ENCODE measurements at regions not wholly inside any gene's neighbourhood (a gene's known extent, or its start where the extent isn't known, plus 50 kb on each side); places are given as distances from the start of the nearest gene placed in this dataset.

GRCh38 chr5:54804086-54804485 lies 181.3 kb downstream of the ESM1 start:
- Histone ChIP-seq H3K36me3 (ENCODE audit: insufficient read depth, low read length) (no peaks in the 10 kb centered on the region), H3K4me1 (ENCODE audit: insufficient read depth, low read length) (no peaks in the 10 kb centered on the region), H3K9me3 (ENCODE audit: control insufficient read depth in 1 of 2, low read length in 2 of 2) (no peaks in the 10 kb centered on the region), H3K27me3 (ENCODE audit: insufficient read depth, low read length) (no peaks in the 10 kb centered on the region), H3K27ac (ENCODE audit: low read depth, low read length) (no peak overlapping the region), H3K4me3 (ENCODE audit: low read length in 2 of 2) (no peak overlapping the region)
- Mint-ChIP-seq H3K9me3 (peaks cover 0 to 7% (median 0%) of the 10 kb centered on the region in 8 donors), H3K27me3 (no peaks in the 10 kb centered on the region), H3K27ac (no peak overlapping the region), H3K36me3 (no peaks in the 10 kb centered on the region), H3K4me1 (no peaks in the 10 kb centered on the region), H3K4me3 (no peak overlapping the region)
- intact Hi-C loops (cut with micrococcal nuclease), result no loop called here
- no peak for DNase-seq
- ChIA-PET CTCF (ENCODE audit: partially characterized antibody) (no interaction called here), POLR2A (ENCODE audit: partially characterized antibody) (no interaction called here)

GRCh38 chr5:54803471-54804011 lies 181.9 kb downstream of the ESM1 start:
- Histone ChIP-seq H3K27ac (ENCODE audit: low read depth, low read length) (no peak overlapping the region), H3K4me1 (ENCODE audit: insufficient read depth, low read length) (no peaks in the 10 kb centered on the region), H3K4me3 (ENCODE audit: low read length in 2 of 2) (no peak overlapping the region), H3K9me3 (ENCODE audit: control insufficient read depth in 1 of 2, low read length in 2 of 2) (no peaks in the 10 kb centered on the region), H3K27me3 (ENCODE audit: insufficient read depth, low read length) (no peaks in the 10 kb centered on the region), H3K36me3 (ENCODE audit: insufficient read depth, low read length) (no peaks in the 10 kb centered on the region)
- Mint-ChIP-seq H3K9me3 (peaks cover 0 to 2% (median 0%) of the 10 kb centered on the region in 8 donors), H3K4me1 (no peaks in the 10 kb centered on the region), H3K27me3 (no peaks in the 10 kb centered on the region), H3K36me3 (no peaks in the 10 kb centered on the region), H3K27ac (no peak overlapping the region), H3K4me3 (no peak overlapping the region)
- ChIA-PET POLR2A (ENCODE audit: partially characterized antibody) (no interaction called here), CTCF (ENCODE audit: partially characterized antibody) (no interaction called here)
- DNase-seq, result no peak
- intact Hi-C loops (cut with micrococcal nuclease), result no loop called here

- no peak for DNase-seq
- Histone ChIP-seq H3K27me3 (ENCODE audit: insufficient read depth, low read length) (no peaks in the 10 kb centered on the region), H3K9me3 (ENCODE audit: control insufficient read depth in 1 of 2, low read length in 2 of 2) (no peaks in the 10 kb centered on the region), H3K4me3 (ENCODE audit: low read length in 2 of 2) (no peak overlapping the region), H3K27ac (ENCODE audit: low read depth, low read length) (no peak overlapping the region), H3K4me1 (ENCODE audit: insufficient read depth, low read length) (peaks cover 7% of the 10 kb centered on the region), H3K36me3 (ENCODE audit: insufficient read depth, low read length) (no peaks in the 10 kb centered on the region)
- H3K4me1 Mint-ChIP-seq, result peaks cover 6 to 11% (median 6%) of the 10 kb centered on the region in 4 donors
- H3K27ac Mint-ChIP-seq, result no peak overlapping the region
- intact Hi-C loops (cut with micrococcal nuclease), result no loop called here
- no peaks in the 10 kb centered on the region for H3K36me3 Mint-ChIP-seq
- H3K9me3 Mint-ChIP-seq, result peaks cover 0 to 2% (median 0%) of the 10 kb centered on the region in 8 donors
- peaks cover 0 to 4% of the 10 kb centered on the region in 2 donors for H3K27me3 Mint-ChIP-seq
- POLR2A ChIA-PET (ENCODE audit: partially characterized antibody), result no interaction called here
- CTCF ChIA-PET (ENCODE audit: partially characterized antibody), result no interaction called here
- H3K4me3 Mint-ChIP-seq, result no peak overlapping the region
Observed at GRCh38 chr5:54799645-54800044, 185.7 kb downstream of the ESM1 start.

- no peak for DNase-seq
- Histone ChIP-seq H3K27ac (ENCODE audit: low read depth, low read length) (no peak overlapping the region), H3K4me1 (ENCODE audit: insufficient read depth, low read length) (peaks cover 16% of the 10 kb centered on the region), H3K9me3 (ENCODE audit: control insufficient read depth in 1 of 2, low read length in 2 of 2) (no peaks in the 10 kb centered on the region), H3K36me3 (ENCODE audit: insufficient read depth, low read length) (no peaks in the 10 kb centered on the region), H3K4me3 (ENCODE audit: low read length in 2 of 2) (no peak overlapping the region), H3K27me3 (ENCODE audit: insufficient read depth, low read length) (no peaks in the 10 kb centered on the region)
- H3K9me3 Mint-ChIP-seq, result peaks cover 0 to 3% (median 0%) of the 10 kb centered on the region in 8 donors
- intact Hi-C loops (cut with micrococcal nuclease), result no loop called here
- peaks cover 11 to 24% (median 17%) of the 10 kb centered on the region in 4 donors for H3K4me1 Mint-ChIP-seq
- peaks cover 0 to 4% of the 10 kb centered on the region in 2 donors for H3K27me3 Mint-ChIP-seq
- H3K4me3 Mint-ChIP-seq, result no peak overlapping the region
- CTCF ChIA-PET (ENCODE audit: partially characterized antibody), result interaction anchor here (0.6 to 1.8 kb wide), 6 partner anchors 48 to 279 kb away, joined by 3 to 5 read pairs (median 4); partner anchors contain the start of gene SNX18
- POLR2A ChIA-PET (ENCODE audit: partially characterized antibody), result interaction anchor here (1.1 to 1.6 kb wide), 3 partner anchors 12 to 278 kb away, joined by 3 to 4 read pairs (median 3); partner anchors contain the start of gene SNX18
- H3K27ac Mint-ChIP-seq, result no peak overlapping the region
- no peaks in the 10 kb centered on the region for H3K36me3 Mint-ChIP-seq
Observed at GRCh38 chr5:54795777-54796176, 189.6 kb downstream of the ESM1 start.

GRCh38 chr5:54795284-54795683 lies 190.1 kb downstream of the ESM1 start:
- Mint-ChIP-seq H3K4me1 (peaks cover 11 to 24% (median 17%) of the 10 kb centered on the region in 4 donors), H3K27ac (no peak overlapping the region), H3K4me3 (peak overlapping the region in 1 of 8 donors; percentile 6), H3K9me3 (peaks cover 0 to 8% (median 0%) of the 10 kb centered on the region in 8 donors), H3K36me3 (no peaks in the 10 kb centered on the region), H3K27me3 (peaks cover 0 to 4% of the 10 kb centered on the region in 2 donors)
- Histone ChIP-seq H3K36me3 (ENCODE audit: insufficient read depth, low read length) (no peaks in the 10 kb centered on the region), H3K9me3 (ENCODE audit: control insufficient read depth in 1 of 2, low read length in 2 of 2) (no peaks in the 10 kb centered on the region), H3K4me1 (ENCODE audit: insufficient read depth, low read length) (peaks cover 16% of the 10 kb centered on the region), H3K27me3 (ENCODE audit: insufficient read depth, low read length) (no peaks in the 10 kb centered on the region), H3K4me3 (ENCODE audit: low read length in 2 of 2) (no peak overlapping the region), H3K27ac (ENCODE audit: low read depth, low read length) (no peak overlapping the region)
- CTCF ChIA-PET (ENCODE audit: partially characterized antibody), result interaction anchor here (1.2 to 1.8 kb wide), 5 partner anchors 49 to 279 kb away, joined by 3 to 5 read pairs (median 5); partner anchors contain the start of gene SNX18
- POLR2A ChIA-PET (ENCODE audit: partially characterized antibody), result interaction anchor here (0.9 to 1.6 kb wide), 5 partner anchors 12 to 278 kb away, joined by 3 to 4 read pairs (median 3); partner anchors contain the start of gene SNX18
- no peak for DNase-seq
- intact Hi-C loops (cut with micrococcal nuclease), result no loop called here

GRCh38 chr5:54794135-54794975 lies 191.0 kb downstream of the ESM1 start:
- H3K4me3 ChIP-seq (ENCODE audit: low read length in 2 of 2), result no peak overlapping the region
- POLR2A ChIA-PET (ENCODE audit: partially characterized antibody), result interaction anchor here (0.8 to 1.4 kb wide), 4 partner anchors 48 to 277 kb away, joined by 3 to 4 read pairs (median 4); partner anchors contain the start of gene SNX18
- H3K36me3 Mint-ChIP-seq, result no peaks in the 10 kb centered on the region
- H3K27me3 ChIP-seq (ENCODE audit: insufficient read depth, low read length), result no peaks in the 10 kb centered on the region
- H3K4me3 Mint-ChIP-seq, result peak overlapping the region in 3 of 8 donors; percentile 20 to 54 (median 32)
- peaks cover 0 to 8% (median 0%) of the 10 kb centered on the region in 8 donors for H3K9me3 Mint-ChIP-seq
- peaks cover 11 to 24% (median 17%) of the 10 kb centered on the region in 4 donors for H3K4me1 Mint-ChIP-seq
- H3K36me3 ChIP-seq (ENCODE audit: insufficient read depth, low read length), result no peaks in the 10 kb centered on the region
- no peak overlapping the region for H3K27ac ChIP-seq (ENCODE audit: low read depth, low read length)
- no peak overlapping the region for H3K27ac Mint-ChIP-seq
- peaks cover 16% of the 10 kb centered on the region for H3K4me1 ChIP-seq (ENCODE audit: insufficient read depth, low read length)
- peaks cover 0 to 4% of the 10 kb centered on the region in 2 donors for H3K27me3 Mint-ChIP-seq
- CTCF ChIA-PET (ENCODE audit: partially characterized antibody), result interaction anchor here (1.0 to 1.8 kb wide), 3 partner anchors 50 to 276 kb away, joined by 3 to 6 read pairs (median 4); no protein-coding TSS in a partner anchor
- DNase-seq, result peak in 2 of 5 donors; percentile 4 to 11
- intact Hi-C loops (cut with micrococcal nuclease), result no loop called here
- no peaks in the 10 kb centered on the region for H3K9me3 ChIP-seq (ENCODE audit: control insufficient read depth in 1 of 2, low read length in 2 of 2)
